ENCODE measurements at regions not wholly inside any gene's neighbourhood (a gene's known extent, or its start where the extent isn't known, plus 50 kb on each side); places are given as distances from the start of the nearest gene placed in this dataset.

DNA sequence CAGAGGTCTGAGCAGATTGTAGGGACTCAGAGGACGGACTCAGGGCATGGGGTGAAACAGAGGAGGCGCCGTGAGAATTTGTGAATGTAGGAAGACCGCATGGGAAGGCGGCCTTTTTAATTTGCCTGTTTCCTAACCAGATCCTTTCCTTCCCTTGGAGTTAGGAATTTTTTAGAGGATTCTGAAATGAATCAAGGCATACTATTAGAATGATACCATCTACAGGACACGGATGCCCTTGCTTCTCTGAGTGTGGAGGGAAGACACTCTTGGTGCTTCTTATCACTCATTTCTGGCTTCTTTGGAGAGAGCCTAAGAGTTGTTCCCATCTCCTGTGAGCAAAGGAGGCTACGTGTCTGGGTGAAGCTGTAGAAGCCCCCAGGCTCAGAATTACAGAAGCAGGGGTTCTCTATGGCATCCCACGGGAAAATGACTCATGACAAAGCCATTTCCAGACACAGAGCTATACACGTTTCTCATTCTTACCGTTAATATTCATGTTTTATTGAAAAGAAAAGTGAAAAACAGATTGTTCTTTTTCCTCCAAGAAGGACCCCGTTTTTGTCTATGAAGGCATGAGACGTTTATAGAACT lies 148.5 kb downstream of the EDN3 start:
- TF ChIP-seq EZH2 (IDR thresholded peaks at IDR 0.05) (no peak), POLR2AphosphoS5 (IDR thresholded peaks at IDR 0.05; ENCODE audit: borderline replicate concordance, low read depth, low read length) (no peak)
